HepG2 (cell line): ENCODE measurements at regions not wholly inside any gene's neighbourhood (a gene's known extent, or its start where the extent isn't known, plus 50 kb on each side); places are given as distances from the start of the nearest gene placed in this dataset.

Experiments used
- ATAC-seq: fragments of 200-7000 bp; cut with Tn5 transposase; 3 replicates; pipeline ENCODE4 v1.9.1; 2020; ENCODE audit warnings: mild to moderate bottlenecking, moderate library complexity
- BruUV-seq: library from RNA; stranded (reverse); fragments of 400-500 nt; replicated peaks from 2 replicates; lab custom pipeline; 2021; lab: Mats Ljungman, UMichigan
- CTCF ChIA-PET: fragments of 300-600 bp; formaldehyde crosslinking; extraction: SDS; loops from one replicate; lab custom pipeline; 2021; ENCODE audit warnings: low total read pairs, inconsistent platforms, low intra/inter-chr PET ratio; lab: Yijun Ruan, JAX
- POLR2A ChIA-PET: fragments of 350-600 bp; sonication (Branson Sonifier 250); formaldehyde crosslinking; loops from one replicate; lab custom pipeline; 2020; ENCODE audit warnings: antibody characterized with exemption, inconsistent platforms; lab: Yijun Ruan, JAX
- DNase-seq: peaks from one replicate; pipeline ENCODE4 v3.0.0-alpha.2; 2015; ENCODE audit warnings: low spot score
- FAIRE-seq: peaks from 3 replicates; lab custom pipeline; 2011; peaks lifted over from hg19 to GRCh38; lab: Jason Lieb, UNC
- H2AFZ ChIP-seq: one replicate; pipeline ENCODE4 v1.6.1; 2011; ENCODE audit warnings: low read length, inconsistent platforms
- H3K27ac ChIP-seq: fragments of 300-600 bp; 3 replicates; pipeline ENCODE4 v1.8.0; 2011; ENCODE audit warnings: mixed run types, mild to moderate bottlenecking, mixed read lengths, low read length, inconsistent platforms; ENCODE audit not compliant: insufficient read depth; ENCODE audit errors: extremely low read length
- H3K27me3 ChIP-seq, 2 experiments: fragments of 200-600 bp in 1 of 2; 2 replicates in 1 of 2; 3 replicates in 1 of 2; pipeline versions ENCODE4 v1.6.0 to v1.8.0; 2011; ENCODE audit warnings: low read length in 2 of 2, mild to moderate bottlenecking in 2 of 2, moderate library complexity in 2 of 2, inconsistent platforms in 1 of 2; ENCODE audit not compliant: insufficient read depth in 2 of 2, control insufficient read depth in 1 of 2
- H3K36me3 ChIP-seq, 2 experiments: fragments of 200-600 bp in 1 of 2; replicated peaks in 1 of 2; 2 replicates in 1 of 2; 3 replicates in 1 of 2; pipeline versions ENCODE4 v1.5.1 to v1.8.0; 2011; ENCODE audit warnings: low read length in 2 of 2, inconsistent platforms in 1 of 2; ENCODE audit not compliant: insufficient read depth in 2 of 2, control insufficient read depth in 1 of 2
- H3K4me1 ChIP-seq: 2 replicates; pipeline ENCODE4 v1.5.1; 2012; ENCODE audit warnings: low read length, inconsistent platforms; ENCODE audit not compliant: insufficient read depth
- H3K4me2 ChIP-seq: 2 replicates; pipeline ENCODE4 v1.6.0; 2011; ENCODE audit warnings: low read depth, low read length, inconsistent platforms
- H3K4me3 ChIP-seq, 3 experiments: fragments of 200-600 bp in 1 of 3; sonication (generic), shearing (Covaris generic) in 1 of 3; replicated peaks in 1 of 3; 2 replicates each; pipeline ENCODE4 v1.5.1; 2011 to 2016; ENCODE audit warnings: low read length in 3 of 3, inconsistent platforms in 2 of 3, low read depth in 2 of 3, mild to moderate bottlenecking in 2 of 3, control low read depth in 1 of 3, mixed read lengths in 1 of 3; ENCODE audit not compliant: insufficient read depth in 1 of 3
- H3K79me2 ChIP-seq: one replicate; pipeline ENCODE4 v1.6.1; 2011; ENCODE audit warnings: low read length, inconsistent platforms; ENCODE audit not compliant: insufficient read depth
- H3K9ac ChIP-seq: 2 replicates; pipeline ENCODE4 v1.6.0; 2011; ENCODE audit warnings: mild to moderate bottlenecking, low read depth, low read length, inconsistent platforms; ENCODE audit not compliant: insufficient read depth
- H3K9me3 ChIP-seq: 2 replicates; pipeline ENCODE4 v1.5.1; 2012; ENCODE audit warnings: mild to moderate bottlenecking, low read length
- H4K20me1 ChIP-seq: 2 replicates; pipeline ENCODE4 v1.6.0; 2011; ENCODE audit warnings: inconsistent platforms, mild to moderate bottlenecking, low read length, moderate library complexity; ENCODE audit not compliant: insufficient read depth
- CREB3 ChIP-seq: sonication (generic); formaldehyde crosslinking; IDR thresholded peaks from 2 replicates; pipeline ENCODE4 v1.5.0; 2020; ENCODE audit warnings: missing genetic modification reagents
- GFI1 ChIP-seq: sonication (generic); formaldehyde crosslinking; IDR thresholded peaks from 2 replicates; pipeline ENCODE4 v1.5.0; 2020; ENCODE audit warnings: missing genetic modification reagents, mild to moderate bottlenecking, borderline replicate concordance
- HMGXB3 ChIP-seq: sonication (generic); formaldehyde crosslinking; IDR thresholded peaks from 2 replicates; pipeline ENCODE4 v1.4.0; 2020; ENCODE audit warnings: missing genetic modification reagents, borderline replicate concordance
- HNRNPK ChIP-seq: fragments of 200-400 bp; formaldehyde crosslinking; IDR thresholded peaks from 2 replicates; pipeline ENCODE4 v1.6.1; 2018; ENCODE audit warnings: low read length, low read depth, moderate library complexity, mild to moderate bottlenecking; ENCODE audit not compliant: poor library complexity, severe bottlenecking
- HOXA9 ChIP-seq: sonication (generic); formaldehyde crosslinking; IDR thresholded peaks from 2 replicates; pipeline ENCODE4 v1.8.1; 2022; ENCODE audit warnings: missing genetic modification reagents, mild to moderate bottlenecking, moderate library complexity, borderline replicate concordance
- KDM3A ChIP-seq: IDR thresholded peaks from 2 replicates; pipeline ENCODE4 v1.6.1; 2018; ENCODE audit warnings: low read depth, missing compliant biosample characterization
- RXRB ChIP-seq: IDR thresholded peaks from 2 replicates; pipeline ENCODE4 v1.6.1; 2016; ENCODE audit warnings: borderline replicate concordance, missing genetic modification reagents, missing compliant biosample characterization
- SMAD3 ChIP-seq: sonication (generic); formaldehyde crosslinking; IDR thresholded peaks from 2 replicates; pipeline ENCODE4 v1.4.0; 2020; ENCODE audit warnings: missing genetic modification reagents
- TERF1 ChIP-seq: sonication (generic); formaldehyde crosslinking; IDR thresholded peaks from 2 replicates; pipeline ENCODE4 v1.8.0; 2022; ENCODE audit warnings: mild to moderate bottlenecking, missing genetic modification reagents, moderate library complexity
- ZGPAT ChIP-seq: IDR thresholded peaks from 2 replicates; pipeline ENCODE4 v1.6.1; 2016; ENCODE audit warnings: mild to moderate bottlenecking
- ZNF333 ChIP-seq: sonication (generic); formaldehyde crosslinking; IDR thresholded peaks from 2 replicates; pipeline ENCODE4 v1.4.0; 2020; ENCODE audit warnings: mild to moderate bottlenecking, missing genetic modification reagents, borderline replicate concordance
- ZNF614 ChIP-seq: IDR thresholded peaks from 2 replicates; pipeline ENCODE4 v1.6.1; 2018; ENCODE audit warnings: missing biosample characterization, missing genetic modification reagents, inconsistent platforms, borderline replicate concordance
- ZNF672 ChIP-seq: sonication (generic); formaldehyde crosslinking; IDR thresholded peaks from 2 replicates; pipeline ENCODE4 v1.8.1; 2022; ENCODE audit warnings: missing genetic modification reagents
- WGBS: methylation state at CpG from one replicate; pipeline ENCODE4 v1.1.6; 2017; ENCODE audit warnings: low lambda C conversion rate; 5-methylcytosine and 5-hydroxymethylcytosine counted together
- in situ Hi-C: cut with HindIII; loops from 2 replicates; pipeline ENCODE4 v1.10.0; 2017; ENCODE audit warnings: low pct_unique_long_range_greater_than_20kb; ENCODE audit not compliant: extremely low pct_ligation_motif_present
- intact Hi-C: fragments of 100-400 bp; cut with micrococcal nuclease; formaldehyde crosslinking; loops from one replicate; pipeline ENCODE4 v1.10.0; 2022; ENCODE audit not compliant: unreplicated experiment

GRCh38 chr11:130641876-130642275 lies 193.4 kb downstream of the ADAMTS15 start (continued):
- TF ChIP-seq ZGPAT (CRISPR knock-in tag) (no peak), CREB3 (no peak), HOXA9 (no peak), RXRB (CRISPR knock-in tag) (no peak), ZNF333 (CRISPR knock-in tag) (no peak)

- ChIA-PET POLR2A (no interaction called here), CTCF (no interaction called here)
- in situ Hi-C loops: no loop called here
Measured at GRCh38 chr11:130642994-130643393, 194.5 kb downstream of the ADAMTS15 start.

More at GRCh38 chr11:130642994-130643393, 194.5 kb downstream of the ADAMTS15 start:
- BruUV-seq: no TSS peak
- TF ChIP-seq HNRNPK: no peak
- TF ChIP-seq ZNF672 (CRISPR knock-in tag): no peak
- no peak for TF ChIP-seq ZNF614 (CRISPR knock-in tag)
- TF ChIP-seq KDM3A (CRISPR knock-in tag): no peak
- no peak for TF ChIP-seq SMAD3 (CRISPR knock-in tag)
- TF ChIP-seq HMGXB3 (CRISPR knock-in tag): no peak
- no peak for TF ChIP-seq GFI1
- TF ChIP-seq TERF1 (CRISPR knock-in tag): no peak
- TF ChIP-seq, all 625 proteins: peak for 0
- no peaks in the 10 kb centered on the region for H3K9me3 ChIP-seq
- no peak for ATAC-seq
- no peak for FAIRE-seq
- no peak overlapping the region for H3K4me2 ChIP-seq
- peaks cover 6% of the 10 kb centered on the region; the same call in 1 of the 2 replicates for H3K4me1 ChIP-seq
- H4K20me1 ChIP-seq: no peaks in the 10 kb centered on the region
- H3K27me3 ChIP-seq: 0 out of 5 replicates have a peak, but pooled peaks cover 0 to 8% of the 10 kb centered on the region in 2 experiments
- no peak overlapping the region for H3K4me3 ChIP-seq
- H3K36me3 ChIP-seq: no peaks in the 10 kb centered on the region
- no peak overlapping the region for H3K27ac ChIP-seq
- H3K9ac ChIP-seq: no peak overlapping the region
- H3K79me2 ChIP-seq: no peaks in the 10 kb centered on the region
- WGBS: 23% methylated on average over 1 of the region's 1 CpG
- no peak for DNase-seq
- H2AFZ ChIP-seq: no peak overlapping the region
- intact Hi-C loops: no loop called here
